SH-SY5Y (cell line): ENCODE measurements at regions not wholly inside any gene's neighbourhood (a gene's known extent, or its start where the extent isn't known, plus 50 kb on each side); places are given as distances from the start of the nearest gene placed in this dataset.
A peak's percentile ranks its signal among the peaks of the same experiment; 100 is the strongest.

Experiments used
- GATA2 ChIP-seq: IDR thresholded peaks from 2 replicates; pipeline ENCODE4 v1.6.1; 2011; ENCODE audit warnings: mild to moderate bottlenecking, low read depth, low read length
- GATA3 ChIP-seq: IDR thresholded peaks from 2 replicates; pipeline ENCODE4 v1.6.1; 2011; ENCODE audit warnings: low read depth, mild to moderate bottlenecking, low read length, moderate library complexity

GRCh38 chr2:121977326-121977725 lies 221.9 kb downstream of the TSN start:
- TF ChIP-seq GATA3 (no peak), GATA2 (no peak)

- TF ChIP-seq GATA2 (no peak), GATA3 (no peak)
Observed at GRCh38 chr2:121992700-121993099, 237.2 kb downstream of the TSN start.

GRCh38 chr2:121993682-121994081 lies 238.2 kb downstream of the TSN start:
- TF ChIP-seq GATA2 (no peak), GATA3 (no peak)

- TF ChIP-seq GATA2 (no peak), GATA3 (no peak)
Observed at GRCh38 chr2:121994238-121995206, 239.1 kb downstream of the TSN start.

- TF ChIP-seq GATA2 (no peak), GATA3 (no peak)
Observed at GRCh38 chr2:121998751-121999150, 243.3 kb downstream of the TSN start.

GRCh38 chr2:121999264-121999663 lies 243.8 kb downstream of the TSN start:
- TF ChIP-seq GATA2 (peak; percentile 99), GATA3 (peak; percentile 97)

GRCh38 chr2:122000556-122001340 lies 245.3 kb downstream of the TSN start:
- no peak for TF ChIP-seq GATA2

GRCh38 chr2:122001441-122001874 lies 246.0 kb downstream of the TSN start:
- no peak for TF ChIP-seq GATA3
- no peak for TF ChIP-seq GATA2

- no peak for TF ChIP-seq GATA3
- no peak for TF ChIP-seq GATA2
Observed at GRCh38 chr2:122003196-122003940, 247.9 kb downstream of the TSN start.

- TF ChIP-seq GATA2 (no peak), GATA3 (no peak)
Observed at GRCh38 chr2:122007126-122007525, 251.7 kb downstream of the TSN start.

- TF ChIP-seq GATA2 (no peak), GATA3 (no peak)
Observed at GRCh38 chr2:122007577-122007976, 252.1 kb downstream of the TSN start.

GRCh38 chr2:122009561-122009960 lies 254.1 kb downstream of the TSN start:
- TF ChIP-seq GATA2 (no peak), GATA3 (no peak)

GRCh38 chr2:122011493-122012270 lies 256.2 kb downstream of the TSN start:
- TF ChIP-seq GATA2 (no peak), GATA3 (no peak)

GRCh38 chr2:122018736-122019135 lies 263.3 kb downstream of the TSN start:
- TF ChIP-seq GATA2, result no peak
- no peak for TF ChIP-seq GATA3

- no peak for TF ChIP-seq GATA2
- TF ChIP-seq GATA3, result no peak
Observed at GRCh38 chr2:122019724-122020123, 264.3 kb downstream of the TSN start.
